PC-3 (cell line): ENCODE measurements at regions not wholly inside any gene's neighbourhood (a gene's known extent, or its start where the extent isn't known, plus 50 kb on each side); places are given as distances from the start of the nearest gene placed in this dataset.

Experiments
- ATAC-seq: fragments of 200-7000 bp; cut with Tn5 transposase; 2 replicates; pipeline ENCODE4 v1.9.1; 2020; ENCODE audit warnings: mild to moderate bottlenecking, moderate library complexity
- BruUV-seq: library from RNA; stranded (reverse); fragments of 400-500 nt; replicated peaks from 2 replicates; lab custom pipeline; 2021; lab: Mats Ljungman, UMichigan
- CTCF ChIA-PET: fragments of 300-600 bp; sonication (Branson Sonifier 250); formaldehyde crosslinking; loops from one replicate; lab custom pipeline; 2022; ENCODE audit warnings: antibody characterized with exemption; lab: Charles Lee
- POLR2A ChIA-PET: fragments of 300-600 bp; sonication (Branson Sonifier 250); formaldehyde crosslinking; loops from one replicate; lab custom pipeline; 2022; ENCODE audit warnings: antibody characterized with exemption; ENCODE audit not compliant: unreplicated experiment; lab: Charles Lee
- DNase-seq: peaks from one replicate; pipeline ENCODE4 v3.0.0-alpha.2; 2015
- H2AFZ ChIP-seq: fragments of 300-600 bp; sonication (generic); 2 replicates; pipeline ENCODE4 v1.6.0; 2016; ENCODE audit warnings: antibody characterized with exemption, low read length
- H3F3A ChIP-seq: fragments of 300-600 bp; sonication (generic); one replicate; pipeline ENCODE4 v1.6.0; 2017; ENCODE audit warnings: antibody characterized with exemption, low read length, control low read depth, mild to moderate bottlenecking; ENCODE audit not compliant: unreplicated experiment
- H3K27ac ChIP-seq: fragments of 300-600 bp; sonication (generic); 2 replicates; pipeline ENCODE4 v1.5.1; 2016; ENCODE audit warnings: mild to moderate bottlenecking, low read length
- H3K27me3 ChIP-seq: fragments of 300-600 bp; sonication (generic); 2 replicates; pipeline ENCODE4 v1.6.1; 2016; ENCODE audit warnings: low read length, mixed read lengths
- H3K36me3 ChIP-seq: fragments of 300-600 bp; sonication (generic); 2 replicates; pipeline ENCODE4 v1.6.1; 2016; ENCODE audit warnings: low read depth, mixed run types, low read length, mixed read lengths
- H3K4me1 ChIP-seq: fragments of 300-600 bp; sonication (generic); 2 replicates; pipeline ENCODE4 v1.5.1; 2016; ENCODE audit warnings: low read length; ENCODE audit not compliant: insufficient read depth
- H3K4me2 ChIP-seq: fragments of 300-600 bp; sonication (generic); 2 replicates; pipeline ENCODE4 v1.6.0; 2016; ENCODE audit warnings: low read length
- H3K4me3 ChIP-seq: fragments of 300-600 bp; sonication (generic); 2 replicates; pipeline ENCODE4 v1.5.1; 2016; ENCODE audit warnings: mild to moderate bottlenecking, low read length, mixed read lengths
- H3K79me2 ChIP-seq: fragments of 300-600 bp; sonication (generic); 2 replicates; pipeline ENCODE4 v1.6.1; 2017; ENCODE audit warnings: low read length, mixed read lengths
- H3K9ac ChIP-seq: fragments of 300-600 bp; sonication (generic); 2 replicates; pipeline ENCODE4 v1.6.0; 2016; ENCODE audit warnings: mild to moderate bottlenecking, low read length
- H3K9me2 ChIP-seq: fragments of 300-600 bp; sonication (generic); replicated peaks from 2 replicates; pipeline ENCODE4 v1.6.1; 2016; ENCODE audit warnings: mixed run types, low read length, mixed read lengths
- H3K9me3 ChIP-seq: fragments of 300-600 bp; sonication (generic); 2 replicates; pipeline ENCODE4 v1.6.1; 2016; ENCODE audit warnings: low read length, mixed read lengths
- H4K20me1 ChIP-seq: fragments of 300-600 bp; sonication (generic); 2 replicates; pipeline ENCODE4 v1.6.1; 2016; ENCODE audit warnings: low read length, mixed read lengths
- CTCF ChIP-seq: fragments of 300-600 bp; sonication (generic); conservative IDR thresholded peaks from 2 replicates; pipeline ENCODE4 v1.5.1; 2017; ENCODE audit warnings: antibody characterized with exemption, low read depth, mild to moderate bottlenecking, low read length
- EZH2 ChIP-seq: fragments of 300-600 bp; sonication (generic); IDR thresholded peaks from one replicate; pipeline ENCODE4 v1.6.1; 2017; ENCODE audit warnings: antibody characterized with exemption, mild to moderate bottlenecking, low read length; ENCODE audit not compliant: unreplicated experiment
- EZH2phosphoT487 ChIP-seq: fragments of 300-600 bp; sonication (generic); IDR thresholded peaks from 2 replicates; pipeline ENCODE4 v1.6.1; 2018; ENCODE audit warnings: mild to moderate bottlenecking, antibody characterized with exemption, low read length, borderline replicate concordance
- intact Hi-C: fragments of 100-400 bp; cut with micrococcal nuclease; formaldehyde crosslinking; loops from 2 replicates; pipeline ENCODE4 v1.9.0; 2023

GRCh38 chr4:81839347-81840042, 367.8 kb upstream of the RASGEF1B start:
- TF ChIP-seq EZH2 (no peak), CTCF (no peak), EZH2phosphoT487 (no peak)
- no peaks in the 10 kb centered on the region for H3K9me2 ChIP-seq
- no peaks in the 10 kb centered on the region for H3K4me1 ChIP-seq
- no peak overlapping the region for H3K4me3 ChIP-seq
- BruUV-seq: no TSS peak
- POLR2A ChIA-PET: no interaction called here
- no peak overlapping the region for H3K27ac ChIP-seq
- H2AFZ ChIP-seq: no peak overlapping the region
- intact Hi-C loops: loop anchor here (5.0 kb wide), 1 partner anchor 428 kb away; no protein-coding TSS in a partner anchor
- H3K36me3 ChIP-seq: no peaks in the 10 kb centered on the region
- CTCF ChIA-PET: no interaction called here
- DNase-seq (no peak), ATAC-seq (no peak)
- H3K27me3 ChIP-seq: peaks cover 4% of the 10 kb centered on the region
- H3K79me2 ChIP-seq: no peaks in the 10 kb centered on the region
- no peak overlapping the region for H3K9ac ChIP-seq
- no peaks in the 10 kb centered on the region for H3F3A ChIP-seq
- no peaks in the 10 kb centered on the region for H4K20me1 ChIP-seq
- H3K9me3 ChIP-seq: no peaks in the 10 kb centered on the region
- H3K4me2 ChIP-seq: no peak overlapping the region

- POLR2A ChIA-PET: no interaction called here
- no peak for ATAC-seq
These were observed 366.9 kb upstream of the RASGEF1B start for GRCh38 chr4:81838586-81838985.

More at GRCh38 chr4:81838586-81838985, 366.9 kb upstream of the RASGEF1B start:
- H4K20me1 ChIP-seq: no peaks in the 10 kb centered on the region
- no peak overlapping the region for H3K27ac ChIP-seq
- no peak overlapping the region for H2AFZ ChIP-seq
- no peaks in the 10 kb centered on the region for H3K79me2 ChIP-seq
- no peak overlapping the region for H3K4me2 ChIP-seq
- DNase-seq: no peak
- no peaks in the 10 kb centered on the region for H3K9me3 ChIP-seq
- no peak overlapping the region for H3K9ac ChIP-seq
- no peak overlapping the region for H3K4me3 ChIP-seq
- no peaks in the 10 kb centered on the region for H3K4me1 ChIP-seq
- H3K27me3 ChIP-seq: peaks cover 4% of the 10 kb centered on the region
- no TSS peak for BruUV-seq
- CTCF ChIA-PET: no interaction called here
- intact Hi-C loops: no loop called here
- no peaks in the 10 kb centered on the region for H3F3A ChIP-seq
- H3K9me2 ChIP-seq: no peaks in the 10 kb centered on the region
- no peak for TF ChIP-seq EZH2phosphoT487
- TF ChIP-seq EZH2: no peak
- no peak for TF ChIP-seq CTCF
- H3K36me3 ChIP-seq: no peaks in the 10 kb centered on the region
